Activated CD8-positive, alpha-beta memory T cell treated with anti-CD3 and anti-CD28 coated beads, Interleukin-2, amount 10 ng/mL, durations not matched to agents 7 days and 5 days (primary cell): ENCODE measurements at regions not wholly inside any gene's neighbourhood (a gene's known extent, or its start where the extent isn't known, plus 50 kb on each side); places are given as distances from the start of the nearest gene placed in this dataset.

Source experiments
- ATAC-seq: fragments of 150-1000 bp; cut with Tn5 transposase; one replicate; pipeline ENCODE4 v1.10.0; 2021; ENCODE audit warnings: moderate library complexity
- CTCF ChIA-PET: fragments of 350-600 bp; sonication (Branson Sonifier 250); formaldehyde crosslinking; loops from one replicate; lab custom pipeline; 2021; ENCODE audit warnings: antibody characterized with exemption; lab: Charles Lee
- DNase-seq: peaks from one replicate; pipeline ENCODE4 v3.0.0-alpha.2; 2020
- H3K27ac Mint-ChIP-seq: one replicate; pipeline ENCODE4 v1.8.0; 2021; ENCODE audit warnings: mild to moderate bottlenecking, mixed read lengths
- H3K27me3 Mint-ChIP-seq: one replicate; pipeline ENCODE4 v1.8.0; 2021; ENCODE audit warnings: mixed read lengths
- H3K36me3 Mint-ChIP-seq: one replicate; pipeline ENCODE4 v1.8.0; 2021; ENCODE audit warnings: mild to moderate bottlenecking, mixed read lengths
- H3K4me1 Mint-ChIP-seq: one replicate; pipeline ENCODE4 v1.8.0; 2021; ENCODE audit warnings: mixed read lengths
- H3K4me3 Mint-ChIP-seq: one replicate; pipeline ENCODE4 v1.8.0; 2021; ENCODE audit warnings: mild to moderate bottlenecking, moderate library complexity, mixed read lengths
- H3K9me3 Mint-ChIP-seq: one replicate; pipeline ENCODE4 v1.8.0; 2022; ENCODE audit warnings: low read depth, mixed read lengths

- H3K36me3 Mint-ChIP-seq = no peaks in the 10 kb centered on the region
- H3K4me3 Mint-ChIP-seq = no peak overlapping the region
- peaks cover 3% of the 10 kb centered on the region for H3K9me3 Mint-ChIP-seq
- H3K27ac Mint-ChIP-seq = no peak overlapping the region
- no peaks in the 10 kb centered on the region for H3K27me3 Mint-ChIP-seq
- ATAC-seq (no peak), DNase-seq (no peak)
- no peaks in the 10 kb centered on the region for H3K4me1 Mint-ChIP-seq
- CTCF ChIA-PET = no interaction called here
Observed at GRCh38 chr5:89606939-89607534, 724.1 kb upstream of the MEF2C start.

- ATAC-seq = no peak
- CTCF ChIA-PET = no interaction called here
- Mint-ChIP-seq H3K27me3 (no peaks in the 10 kb centered on the region), H3K27ac (no peak overlapping the region), H3K9me3 (peaks cover 3% of the 10 kb centered on the region), H3K4me1 (no peaks in the 10 kb centered on the region), H3K36me3 (no peaks in the 10 kb centered on the region), H3K4me3 (no peak overlapping the region)
- no peak for DNase-seq
Observed at GRCh38 chr5:89604342-89604741, 721.4 kb upstream of the MEF2C start.

- DNase-seq = no peak
- no peak for ATAC-seq
- Mint-ChIP-seq H3K27me3 (no peaks in the 10 kb centered on the region), H3K9me3 (peaks cover 3% of the 10 kb centered on the region), H3K4me3 (no peak overlapping the region), H3K4me1 (no peaks in the 10 kb centered on the region), H3K27ac (no peak overlapping the region), H3K36me3 (no peaks in the 10 kb centered on the region)
- CTCF ChIA-PET = no interaction called here
Observed at GRCh38 chr5:89601880-89602279, 718.9 kb upstream of the MEF2C start.

GRCh38 chr5:89597878-89598277, 714.9 kb upstream of the MEF2C start:
- Mint-ChIP-seq H3K27ac (no peak overlapping the region), H3K9me3 (peaks cover 3% of the 10 kb centered on the region), H3K36me3 (no peaks in the 10 kb centered on the region), H3K27me3 (no peaks in the 10 kb centered on the region), H3K4me3 (no peak overlapping the region), H3K4me1 (no peaks in the 10 kb centered on the region)
- ATAC-seq = no peak
- CTCF ChIA-PET = no interaction called here
- no peak for DNase-seq

GRCh38 chr5:89596821-89597220, 713.8 kb upstream of the MEF2C start:
- H3K36me3 Mint-ChIP-seq = no peaks in the 10 kb centered on the region
- CTCF ChIA-PET = no interaction called here
- ATAC-seq (no peak), DNase-seq (no peak)
- H3K27ac Mint-ChIP-seq = no peak overlapping the region
- no peaks in the 10 kb centered on the region for H3K4me1 Mint-ChIP-seq
- no peak overlapping the region for H3K4me3 Mint-ChIP-seq
- H3K27me3 Mint-ChIP-seq = no peaks in the 10 kb centered on the region
- H3K9me3 Mint-ChIP-seq = no peaks in the 10 kb centered on the region

- Mint-ChIP-seq H3K27ac (no peak overlapping the region), H3K36me3 (no peaks in the 10 kb centered on the region), H3K27me3 (no peaks in the 10 kb centered on the region), H3K9me3 (no peaks in the 10 kb centered on the region), H3K4me3 (no peak overlapping the region), H3K4me1 (no peaks in the 10 kb centered on the region)
- no peak for DNase-seq
- CTCF ChIA-PET = no interaction called here
- ATAC-seq = no peak
Observed at GRCh38 chr5:89595056-89595455, 712.1 kb upstream of the MEF2C start.

- CTCF ChIA-PET = no interaction called here
- Mint-ChIP-seq H3K27me3 (no peaks in the 10 kb centered on the region), H3K9me3 (peaks cover 5% of the 10 kb centered on the region), H3K4me3 (no peak overlapping the region), H3K36me3 (no peaks in the 10 kb centered on the region), H3K27ac (no peak overlapping the region), H3K4me1 (no peaks in the 10 kb centered on the region)
- no peak for DNase-seq
- ATAC-seq = no peak
Observed at GRCh38 chr5:89584339-89584956, 701.5 kb upstream of the MEF2C start.

GRCh38 chr5:89583534-89583933, 700.5 kb upstream of the MEF2C start:
- no peaks in the 10 kb centered on the region for H3K36me3 Mint-ChIP-seq
- CTCF ChIA-PET = no interaction called here
- H3K4me1 Mint-ChIP-seq = no peaks in the 10 kb centered on the region
- H3K4me3 Mint-ChIP-seq = no peak overlapping the region
- DNase-seq = no peak
- H3K27ac Mint-ChIP-seq = no peak overlapping the region
- H3K9me3 Mint-ChIP-seq = peaks cover 5% of the 10 kb centered on the region
- no peak for ATAC-seq
- no peaks in the 10 kb centered on the region for H3K27me3 Mint-ChIP-seq

GRCh38 chr5:89582768-89583339, 699.9 kb upstream of the MEF2C start:
- H3K36me3 Mint-ChIP-seq = no peaks in the 10 kb centered on the region
- peaks cover 5% of the 10 kb centered on the region for H3K9me3 Mint-ChIP-seq
- DNase-seq (no peak), ATAC-seq (no peak)
- no peaks in the 10 kb centered on the region for H3K27me3 Mint-ChIP-seq
- no peak overlapping the region for H3K27ac Mint-ChIP-seq
- CTCF ChIA-PET = no interaction called here
- H3K4me3 Mint-ChIP-seq = no peak overlapping the region
- H3K4me1 Mint-ChIP-seq = no peaks in the 10 kb centered on the region

GRCh38 chr5:89580976-89581375, 698.0 kb upstream of the MEF2C start:
- Mint-ChIP-seq H3K4me3 (no peak overlapping the region), H3K9me3 (peaks cover 5% of the 10 kb centered on the region), H3K36me3 (no peaks in the 10 kb centered on the region), H3K4me1 (no peaks in the 10 kb centered on the region), H3K27ac (no peak overlapping the region), H3K27me3 (no peaks in the 10 kb centered on the region)
- CTCF ChIA-PET = no interaction called here
- no peak for ATAC-seq
- DNase-seq = no peak

- Mint-ChIP-seq H3K27me3 (no peaks in the 10 kb centered on the region), H3K4me3 (no peak overlapping the region), H3K9me3 (no peaks in the 10 kb centered on the region), H3K27ac (no peak overlapping the region), H3K36me3 (no peaks in the 10 kb centered on the region), H3K4me1 (no peaks in the 10 kb centered on the region)
- ATAC-seq (no peak), DNase-seq (no peak)
- CTCF ChIA-PET = no interaction called here
Observed at GRCh38 chr5:89575319-89575718, 692.3 kb upstream of the MEF2C start.

- Mint-ChIP-seq H3K36me3 (no peaks in the 10 kb centered on the region), H3K9me3 (no peaks in the 10 kb centered on the region), H3K4me1 (no peaks in the 10 kb centered on the region), H3K27ac (no peak overlapping the region), H3K4me3 (no peak overlapping the region), H3K27me3 (no peaks in the 10 kb centered on the region)
- CTCF ChIA-PET = no interaction called here
- DNase-seq (no peak), ATAC-seq (no peak)
Observed at GRCh38 chr5:89573345-89573744, 690.4 kb upstream of the MEF2C start.

- Mint-ChIP-seq H3K4me3 (no peak overlapping the region), H3K4me1 (no peaks in the 10 kb centered on the region), H3K27me3 (no peaks in the 10 kb centered on the region), H3K27ac (no peak overlapping the region), H3K36me3 (no peaks in the 10 kb centered on the region), H3K9me3 (no peaks in the 10 kb centered on the region)
- CTCF ChIA-PET = no interaction called here
- DNase-seq = no peak
- ATAC-seq = no peak
Observed at GRCh38 chr5:89572696-89573095, 689.7 kb upstream of the MEF2C start.

- no peak for ATAC-seq
- DNase-seq = no peak
- no peaks in the 10 kb centered on the region for H3K36me3 Mint-ChIP-seq
- H3K27me3 Mint-ChIP-seq = no peaks in the 10 kb centered on the region
- no peaks in the 10 kb centered on the region for H3K9me3 Mint-ChIP-seq
- CTCF ChIA-PET = no interaction called here
- no peaks in the 10 kb centered on the region for H3K4me1 Mint-ChIP-seq
- no peak overlapping the region for H3K4me3 Mint-ChIP-seq
- H3K27ac Mint-ChIP-seq = no peak overlapping the region
Observed at GRCh38 chr5:89570557-89570956, 687.6 kb upstream of the MEF2C start.
